Caco-2 (cell line): ENCODE measurements at regions not wholly inside any gene's neighbourhood (a gene's known extent, or its start where the extent isn't known, plus 50 kb on each side); places are given as distances from the start of the nearest gene placed in this dataset.

ENCODE experiments used
- BruUV-seq: library from RNA; stranded (reverse); fragments of 400-500 nt; replicated peaks from 2 replicates; lab custom pipeline; 2021; lab: Mats Ljungman, UMichigan
- CTCF ChIA-PET: fragments of 300-600 bp; sonication (Branson Sonifier 250); formaldehyde crosslinking; loops from one replicate; lab custom pipeline; 2022; ENCODE audit warnings: antibody characterized with exemption; lab: Charles Lee
- POLR2A ChIA-PET: fragments of 300-600 bp; sonication (Branson Sonifier 250); formaldehyde crosslinking; loops from one replicate; lab custom pipeline; 2022; ENCODE audit warnings: antibody characterized with exemption; lab: Charles Lee
- DNase-seq, 2 experiments: peaks; one replicate each; pipeline versions ENCODE4 v3.0.0 to v3.0.0-alpha.2; 2020 to 2022
- H3K27me3 ChIP-seq: replicated peaks from 2 replicates; pipeline ENCODE4 v1.6.0; 2011; ENCODE audit warnings: low read length; ENCODE audit not compliant: control insufficient read depth, insufficient read depth
- H3K36me3 ChIP-seq: 2 replicates; pipeline ENCODE4 v1.5.1; 2011; ENCODE audit warnings: low read length; ENCODE audit not compliant: control insufficient read depth, insufficient read depth
- H3K4me1 ChIP-seq: fragments of 250-450 bp; sonication (Bioruptor Pico); 2 replicates; pipeline ENCODE4 v1.5.1; 2020; ENCODE audit warnings: mild to moderate bottlenecking
- H3K4me3 ChIP-seq: 2 replicates; pipeline ENCODE4 v1.5.1; 2011; ENCODE audit warnings: low read depth, mild to moderate bottlenecking, control low read depth, low read length
- H3K9me3 ChIP-seq: fragments of 250-450 bp; sonication (Bioruptor Pico); 2 replicates; pipeline ENCODE4 v1.5.1; 2020; ENCODE audit warnings: mild to moderate bottlenecking, moderate library complexity
- H3K27ac Mint-ChIP-seq: one replicate; pipeline ENCODE4 v1.8.0; 2022; ENCODE audit warnings: mixed read lengths; ENCODE audit not compliant: unreplicated experiment
- H3K27me3 Mint-ChIP-seq: one replicate; pipeline ENCODE4 v1.8.0; 2022; ENCODE audit warnings: mixed read lengths; ENCODE audit not compliant: insufficient read depth, unreplicated experiment
- H3K36me3 Mint-ChIP-seq: one replicate; pipeline ENCODE4 v1.8.0; 2022; ENCODE audit warnings: mild to moderate bottlenecking, mixed read lengths; ENCODE audit not compliant: insufficient read depth, unreplicated experiment
- H3K4me1 Mint-ChIP-seq: one replicate; pipeline ENCODE4 v1.8.0; 2022; ENCODE audit warnings: low read depth, mixed read lengths; ENCODE audit not compliant: unreplicated experiment
- H3K4me3 Mint-ChIP-seq: one replicate; pipeline ENCODE4 v1.8.0; 2022; ENCODE audit warnings: mild to moderate bottlenecking, moderate library complexity, mixed read lengths; ENCODE audit not compliant: unreplicated experiment
- H3K9me3 Mint-ChIP-seq: one replicate; pipeline ENCODE4 v1.8.0; 2022; ENCODE audit warnings: mixed read lengths; ENCODE audit not compliant: unreplicated experiment
- intact Hi-C: fragments of 100-400 bp; cut with micrococcal nuclease; formaldehyde crosslinking; loops from one replicate; pipeline ENCODE4 v1.10.0; 2022; ENCODE audit not compliant: unreplicated experiment
- TF ChIP-seq, protein P1 (sequence below), 2 experiments: fragments of 200-600 bp in 1 of 2; IDR thresholded peaks; 1 replicate in 1 of 2; 2 replicates in 1 of 2; pipeline versions ENCODE4 v1.5.1 to v1.8.0; 2011 to 2022; ENCODE audit warnings: antibody characterized with exemption in 1 of 2, control low read depth in 1 of 2, inconsistent platforms in 1 of 2, low read depth in 1 of 2, low read length in 1 of 2, mild to moderate bottlenecking in 1 of 2, moderate library complexity in 1 of 2; ENCODE audit not compliant: insufficient read depth in 1 of 2, severe bottlenecking in 1 of 2, unreplicated experiment in 1 of 2

DNA sequence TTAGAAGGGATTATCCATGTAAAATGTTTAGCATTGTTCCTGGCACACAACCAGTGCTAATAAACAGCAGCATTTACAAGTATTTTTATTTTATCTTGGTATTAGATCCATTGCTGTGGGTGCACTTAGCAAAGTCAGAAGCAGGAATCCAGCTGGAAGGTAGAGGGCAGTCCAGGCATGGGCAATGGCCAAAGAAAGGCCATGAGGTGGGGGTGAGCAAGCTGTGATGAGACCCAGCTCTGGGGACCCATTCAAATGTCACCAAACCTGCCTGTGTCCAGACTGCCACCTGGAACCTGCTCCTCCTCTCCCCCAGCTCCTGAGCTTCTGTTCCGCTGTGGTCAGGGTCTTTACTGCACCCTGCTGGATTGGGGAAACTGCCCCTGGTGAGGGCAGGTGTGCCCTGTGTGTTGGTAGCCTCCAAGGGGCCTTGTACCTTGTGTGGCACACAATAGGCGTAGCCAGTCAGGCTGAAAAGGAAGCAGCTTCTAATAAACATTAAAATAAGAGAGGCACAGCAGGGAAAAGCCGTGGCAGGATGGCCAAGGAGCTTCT lies 118.0 kb upstream of the CRHR1 start:
- Histone ChIP-seq H3K27me3 (peaks cover 3% of the 10 kb centered on the region), H3K4me1 (no peaks in the 10 kb centered on the region), H3K4me3 (no peak overlapping the region), H3K36me3 (no peaks in the 10 kb centered on the region), H3K9me3 (no peaks in the 10 kb centered on the region)
- intact Hi-C loops, result no loop called here
- Mint-ChIP-seq H3K36me3 (peaks cover 2% of the 10 kb centered on the region), H3K27ac (no peak overlapping the region), H3K4me1 (no peaks in the 10 kb centered on the region), H3K9me3 (no peaks in the 10 kb centered on the region), H3K27me3 (peaks cover 16% of the 10 kb centered on the region), H3K4me3 (no peak overlapping the region)
- no TSS peak for BruUV-seq
- POLR2A ChIA-PET, result no interaction called here
- TF ChIP-seq, protein P1, sequence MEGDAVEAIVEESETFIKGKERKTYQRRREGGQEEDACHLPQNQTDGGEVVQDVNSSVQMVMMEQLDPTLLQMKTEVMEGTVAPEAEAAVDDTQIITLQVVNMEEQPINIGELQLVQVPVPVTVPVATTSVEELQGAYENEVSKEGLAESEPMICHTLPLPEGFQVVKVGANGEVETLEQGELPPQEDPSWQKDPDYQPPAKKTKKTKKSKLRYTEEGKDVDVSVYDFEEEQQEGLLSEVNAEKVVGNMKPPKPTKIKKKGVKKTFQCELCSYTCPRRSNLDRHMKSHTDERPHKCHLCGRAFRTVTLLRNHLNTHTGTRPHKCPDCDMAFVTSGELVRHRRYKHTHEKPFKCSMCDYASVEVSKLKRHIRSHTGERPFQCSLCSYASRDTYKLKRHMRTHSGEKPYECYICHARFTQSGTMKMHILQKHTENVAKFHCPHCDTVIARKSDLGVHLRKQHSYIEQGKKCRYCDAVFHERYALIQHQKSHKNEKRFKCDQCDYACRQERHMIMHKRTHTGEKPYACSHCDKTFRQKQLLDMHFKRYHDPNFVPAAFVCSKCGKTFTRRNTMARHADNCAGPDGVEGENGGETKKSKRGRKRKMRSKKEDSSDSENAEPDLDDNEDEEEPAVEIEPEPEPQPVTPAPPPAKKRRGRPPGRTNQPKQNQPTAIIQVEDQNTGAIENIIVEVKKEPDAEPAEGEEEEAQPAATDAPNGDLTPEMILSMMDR (IDR thresholded peaks at IDR 0.05; ENCODE audit: insufficient read depth in 1 of 2, low read depth in 1 of 2, low read length in 1 of 2, severe bottlenecking in 1 of 2, unreplicated experiment in 1 of 2), result no peak
- CTCF ChIA-PET, result interaction anchor here (1.2 to 2.8 kb wide), 4 partner anchors 14 to 165 kb away, joined by 3 to 15 read pairs (median 6); no protein-coding TSS in a partner anchor
- DNase-seq, result no peak

DNA sequence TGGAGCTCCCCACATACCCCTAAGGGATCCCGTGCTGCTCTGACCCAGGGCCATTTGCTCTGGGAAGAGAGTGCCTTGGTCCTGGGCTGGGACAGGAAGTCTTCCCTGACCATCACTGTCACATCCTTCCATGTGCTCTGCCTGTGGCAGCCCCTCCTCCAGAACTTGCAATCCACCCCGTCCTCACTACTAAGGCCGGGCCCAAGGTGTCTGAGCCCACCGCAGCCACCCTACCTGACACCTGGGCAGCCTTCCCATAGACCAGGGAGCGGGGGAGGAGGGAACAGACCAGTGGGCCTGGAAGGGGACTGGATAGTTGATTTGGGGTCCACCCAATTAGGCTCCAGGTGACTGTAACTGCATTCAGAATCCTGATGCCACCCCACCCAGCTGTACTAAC lies 117.5 kb upstream of the CRHR1 start:
- Histone ChIP-seq H3K36me3 (no peaks in the 10 kb centered on the region), H3K4me1 (no peaks in the 10 kb centered on the region), H3K4me3 (no peak overlapping the region), H3K27me3 (peaks cover 3% of the 10 kb centered on the region), H3K9me3 (no peaks in the 10 kb centered on the region)
- Mint-ChIP-seq H3K36me3 (no peaks in the 10 kb centered on the region), H3K4me1 (no peaks in the 10 kb centered on the region), H3K9me3 (no peaks in the 10 kb centered on the region), H3K27ac (no peak overlapping the region), H3K4me3 (no peak overlapping the region), H3K27me3 (peaks cover 15% of the 10 kb centered on the region)
- intact Hi-C loops, result no loop called here
- POLR2A ChIA-PET, result no interaction called here
- CTCF ChIA-PET, result interaction anchor here (0.8 to 2.8 kb wide), 5 partner anchors 14 to 228 kb away, joined by 3 to 15 read pairs (median 6); partner anchors contain the start of gene MAPT
- TF ChIP-seq, protein P1 (IDR thresholded peaks at IDR 0.05; ENCODE audit: insufficient read depth in 1 of 2, low read depth in 1 of 2, low read length in 1 of 2, severe bottlenecking in 1 of 2, unreplicated experiment in 1 of 2), result no peak
- DNase-seq, result no peak
- BruUV-seq, result no TSS peak

DNA sequence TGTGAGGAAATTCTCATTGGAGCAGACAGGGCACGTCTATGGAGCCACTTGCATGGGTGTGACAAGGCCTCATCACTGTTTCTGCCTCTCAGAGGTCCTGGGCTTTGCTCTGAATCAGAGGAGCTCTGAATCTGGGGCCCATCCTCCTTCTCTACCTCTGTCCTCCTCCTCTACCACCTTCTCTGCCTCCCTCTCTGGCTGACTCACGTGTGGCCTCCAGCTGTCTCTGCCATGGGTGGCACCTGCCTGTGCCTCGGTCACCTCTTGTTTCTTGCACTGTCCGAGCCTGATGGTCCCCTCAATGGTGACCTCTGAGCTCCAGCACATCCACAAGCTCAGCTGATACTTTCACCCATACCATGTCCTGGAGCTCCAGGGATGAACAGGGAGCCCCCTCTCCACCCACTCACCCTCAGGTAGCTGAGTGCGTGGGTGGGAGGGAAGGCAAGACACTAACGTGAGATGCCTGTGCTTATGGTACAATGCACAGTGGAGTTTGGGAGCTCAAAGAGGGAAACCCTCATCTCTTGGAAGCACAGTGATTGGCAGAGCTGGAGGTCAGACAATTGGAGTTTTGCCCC lies 116.4 kb upstream of the CRHR1 start:
- no peak overlapping the region for H3K4me3 Mint-ChIP-seq
- no peaks in the 10 kb centered on the region for H3K4me1 Mint-ChIP-seq
- no peaks in the 10 kb centered on the region for H3K36me3 Mint-ChIP-seq
- Histone ChIP-seq H3K4me3 (no peak overlapping the region), H3K36me3 (no peaks in the 10 kb centered on the region), H3K9me3 (no peaks in the 10 kb centered on the region), H3K4me1 (no peaks in the 10 kb centered on the region), H3K27me3 (peaks cover 3% of the 10 kb centered on the region; the same call in 1 of the 2 replicates)
- H3K27ac Mint-ChIP-seq, result no peak overlapping the region
- intact Hi-C loops, result no loop called here
- H3K9me3 Mint-ChIP-seq, result peaks cover 5% of the 10 kb centered on the region
- H3K27me3 Mint-ChIP-seq, result peaks cover 14% of the 10 kb centered on the region
- ChIA-PET POLR2A (no interaction called here), CTCF (interaction anchor here (0.8 to 2.8 kb wide), 2 partner anchors 164 to 227 kb away, joined by 3 to 15 read pairs; partner anchors contain the start of gene MAPT)
- no TSS peak for BruUV-seq
- TF ChIP-seq, protein P1 (IDR thresholded peaks at IDR 0.05; ENCODE audit: insufficient read depth in 1 of 2, low read depth in 1 of 2, low read length in 1 of 2, severe bottlenecking in 1 of 2, unreplicated experiment in 1 of 2), result no peak
- no peak for DNase-seq
